GM23338 (cell line): ENCODE measurements at regions not wholly inside any gene's neighbourhood (a gene's known extent, or its start where the extent isn't known, plus 50 kb on each side); places are given as distances from the start of the nearest gene placed in this dataset.

Experiments
- ATAC-seq: fragments of 200-7000 bp; cut with Tn5 transposase; 3 replicates; pipeline ENCODE4 v1.9.1; 2020
- DNase-seq: peaks from one replicate; pipeline ENCODE4 v3.0.0-alpha.2; 2015; ENCODE audit warnings: low spot score
- H2AFZ ChIP-seq: fragments of 200-600 bp; sonication (generic); 2 replicates; pipeline ENCODE4 v1.8.0; 2016; ENCODE audit warnings: antibody characterized with exemption, mild to moderate bottlenecking, moderate library complexity
- H3F3A ChIP-seq: fragments of 200-600 bp; sonication (generic); replicated peaks from 2 replicates; pipeline ENCODE4 v1.8.0; 2017; ENCODE audit warnings: antibody characterized with exemption, mixed run types, low read depth
- H3K27ac ChIP-seq: fragments of 200-600 bp; sonication (generic); 2 replicates; pipeline ENCODE4 v1.6.1; 2016; ENCODE audit warnings: low read depth
- H3K27me3 ChIP-seq: fragments of 200-600 bp; sonication (generic); 2 replicates; pipeline ENCODE4 v1.8.0; 2016; ENCODE audit warnings: mild to moderate bottlenecking, mixed run types, moderate library complexity; ENCODE audit not compliant: insufficient read depth
- H3K36me3 ChIP-seq: fragments of 200-600 bp; sonication (generic); 2 replicates; pipeline ENCODE4 v1.8.0; 2016; ENCODE audit warnings: mild to moderate bottlenecking; ENCODE audit not compliant: insufficient read depth
- H3K4me1 ChIP-seq: fragments of 200-600 bp; sonication (generic); 2 replicates; pipeline ENCODE4 v1.8.0; 2016; ENCODE audit warnings: mild to moderate bottlenecking, moderate library complexity; ENCODE audit not compliant: insufficient read depth
- H3K4me2 ChIP-seq: fragments of 200-600 bp; sonication (generic); 2 replicates; pipeline ENCODE4 v1.7.1; 2017; ENCODE audit warnings: mixed run types
- H3K4me3 ChIP-seq: fragments of 200-600 bp; sonication (generic); 2 replicates; pipeline ENCODE4 v1.6.1; 2016; ENCODE audit warnings: mixed run types
- H3K79me2 ChIP-seq: fragments of 200-600 bp; sonication (generic); replicated peaks from 2 replicates; pipeline ENCODE4 v1.8.0; 2017; ENCODE audit warnings: mild to moderate bottlenecking; ENCODE audit not compliant: insufficient read depth
- H3K9me2 ChIP-seq: fragments of 200-600 bp; sonication (generic); 2 replicates; pipeline ENCODE4 v1.8.0; 2017; ENCODE audit not compliant: insufficient read depth
- H4K20me1 ChIP-seq: fragments of 200-600 bp; sonication (generic); replicated peaks from 2 replicates; pipeline ENCODE4 v1.8.0; 2017; ENCODE audit warnings: mild to moderate bottlenecking; ENCODE audit not compliant: insufficient read depth
- H3K27ac Mint-ChIP-seq: 2 replicates; pipeline ENCODE4 v1.8.0; 2020; ENCODE audit warnings: inconsistent platforms, mild to moderate bottlenecking, moderate library complexity, mixed read lengths
- H3K27me3 Mint-ChIP-seq: 3 replicates; pipeline ENCODE4 v1.8.0; 2022; ENCODE audit warnings: low read depth, mild to moderate bottlenecking, moderate library complexity, mixed read lengths, inconsistent platforms; ENCODE audit not compliant: insufficient read depth, poor library complexity
- H3K36me3 Mint-ChIP-seq: 3 replicates; pipeline ENCODE4 v1.8.0; 2021; ENCODE audit warnings: low read depth, mild to moderate bottlenecking, inconsistent platforms, moderate library complexity, mixed read lengths
- H3K4me1 Mint-ChIP-seq: 3 replicates; pipeline ENCODE4 v1.8.0; 2020; ENCODE audit warnings: mild to moderate bottlenecking, inconsistent platforms, mixed read lengths
- H3K4me3 Mint-ChIP-seq: 3 replicates; pipeline ENCODE4 v1.8.0; 2021; ENCODE audit warnings: moderate library complexity, mild to moderate bottlenecking, inconsistent platforms, mixed read lengths
- H3K9me3 Mint-ChIP-seq: 3 replicates; pipeline ENCODE4 v1.8.0; 2020; ENCODE audit warnings: moderate library complexity, mild to moderate bottlenecking, inconsistent platforms, mixed read lengths
- CTCF ChIP-seq, 2 experiments: fragments of 200-600 bp in 1 of 2; sonication (generic) in 1 of 2; conservative IDR thresholded peaks; 2 replicates each; pipeline versions ENCODE4 v1.5.1 to v1.6.1; 2016 to 2017; ENCODE audit warnings: antibody characterized with exemption in 2 of 2, low read depth in 2 of 2, mild to moderate bottlenecking in 2 of 2, moderate library complexity in 1 of 2
- EZH2 ChIP-seq: fragments of 200-600 bp; sonication (generic); IDR thresholded peaks from one replicate; pipeline ENCODE4 v1.8.0; 2017; ENCODE audit warnings: antibody characterized with exemption, mild to moderate bottlenecking, low read depth; ENCODE audit not compliant: unreplicated experiment
- EZH2phosphoT487 ChIP-seq: fragments of 200-600 bp; sonication (generic); IDR thresholded peaks from one replicate; pipeline ENCODE4 v1.8.1; 2018; ENCODE audit warnings: antibody characterized with exemption; ENCODE audit not compliant: unreplicated experiment
- NANOG ChIP-seq: IDR thresholded peaks from 2 replicates; pipeline ENCODE4 v1.6.1; 2016; ENCODE audit warnings: antibody characterized with exemption, borderline replicate concordance
- POLR2AphosphoS5 ChIP-seq: IDR thresholded peaks from 2 replicates; pipeline ENCODE4 v1.6.1; 2016; ENCODE audit warnings: antibody characterized with exemption, low read depth
- ZNF114 ChIP-seq: fragments of 250-450 bp; sonication (Bioruptor Pico); IDR thresholded peaks from 2 replicates; pipeline ENCODE4 v1.5.0; 2020; ENCODE audit warnings: mild to moderate bottlenecking, moderate library complexity
- ZNF331 ChIP-seq: fragments of 250-450 bp; sonication (Bioruptor Pico); IDR thresholded peaks from 2 replicates; pipeline ENCODE4 v1.5.0; 2020; ENCODE audit warnings: low read depth, mild to moderate bottlenecking, moderate library complexity

- H3K27ac Mint-ChIP-seq, result no peak overlapping the region
- DNase-seq, result peak; percentile 84
- H4K20me1 ChIP-seq, result no peaks in the 10 kb centered on the region
- no peak overlapping the region for H3K4me3 Mint-ChIP-seq
- H3K36me3 ChIP-seq, result no peaks in the 10 kb centered on the region
- no peaks in the 10 kb centered on the region for H3K9me2 ChIP-seq
- H3K36me3 Mint-ChIP-seq, result no peaks in the 10 kb centered on the region; the same call in 2 of the 3 replicates
- ATAC-seq, result peak; percentile 67
- no peak overlapping the region for H3K4me2 ChIP-seq
- TF ChIP-seq ZNF331 (CRISPR knock-in tag), result no peak
- peak; percentile 88 to 89 for TF ChIP-seq CTCF (conservative IDR thresholded peaks at IDR 0.05; ENCODE audit: low read depth in 2 of 2)
- no peak overlapping the region for H3K27ac ChIP-seq
- H2AFZ ChIP-seq, result no peak overlapping the region
- peaks cover 14% of the 10 kb centered on the region for H3K27me3 Mint-ChIP-seq
- H3K4me1 Mint-ChIP-seq, result peaks cover 9% of the 10 kb centered on the region; the same call in 2 of the 3 replicates
- no peaks in the 10 kb centered on the region for H3F3A ChIP-seq
- no peaks in the 10 kb centered on the region for H3K27me3 ChIP-seq
- no peaks in the 10 kb centered on the region for H3K9me3 Mint-ChIP-seq
- no peaks in the 10 kb centered on the region for H3K79me2 ChIP-seq
- no peaks in the 10 kb centered on the region; the same call in 1 of the 2 replicates for H3K4me1 ChIP-seq
- no peak overlapping the region for H3K4me3 ChIP-seq
Measured at GRCh38 chr1:17922833-17923232, 167.7 kb downstream of the ACTL8 start.

GRCh38 chr1:17923666-17924065 lies 168.5 kb downstream of the ACTL8 start:
- peaks cover 12% of the 10 kb centered on the region; the same call in 2 of the 3 replicates for H3K4me1 Mint-ChIP-seq
- Histone ChIP-seq H3K4me2 (no peak overlapping the region), H3K27me3 (no peaks in the 10 kb centered on the region), H3K79me2 (no peaks in the 10 kb centered on the region), H3K36me3 (no peaks in the 10 kb centered on the region), H3K4me1 (no peaks in the 10 kb centered on the region; the same call in 1 of the 2 replicates), H3K27ac (no peak overlapping the region), H3K4me3 (no peak overlapping the region), H3K9me2 (no peaks in the 10 kb centered on the region), H4K20me1 (no peaks in the 10 kb centered on the region), H3F3A (no peaks in the 10 kb centered on the region), H2AFZ (no peak overlapping the region)
- no peak for ATAC-seq
- TF ChIP-seq EZH2 (no peak), ZNF114 (CRISPR knock-in tag) (no peak), POLR2AphosphoS5 (no peak), ZNF331 (CRISPR knock-in tag) (no peak)
- H3K36me3 Mint-ChIP-seq, result no peaks in the 10 kb centered on the region; the same call in 2 of the 3 replicates
- no peak for DNase-seq
- H3K27ac Mint-ChIP-seq, result no peak overlapping the region
- no peaks in the 10 kb centered on the region for H3K9me3 Mint-ChIP-seq
- H3K27me3 Mint-ChIP-seq, result peaks cover 12% of the 10 kb centered on the region
- H3K4me3 Mint-ChIP-seq, result no peak overlapping the region

- Histone ChIP-seq H3K4me3 (no peak overlapping the region), H3K4me1 (no peaks in the 10 kb centered on the region; the same call in 1 of the 2 replicates), H3K79me2 (no peaks in the 10 kb centered on the region), H3K27me3 (no peaks in the 10 kb centered on the region), H2AFZ (no peak overlapping the region), H3K36me3 (no peaks in the 10 kb centered on the region), H3K9me2 (no peaks in the 10 kb centered on the region), H4K20me1 (no peaks in the 10 kb centered on the region), H3K4me2 (no peak overlapping the region), H3F3A (no peaks in the 10 kb centered on the region), H3K27ac (no peak overlapping the region)
- Mint-ChIP-seq H3K4me3 (no peak overlapping the region), H3K27me3 (peaks cover 9% of the 10 kb centered on the region), H3K36me3 (no peaks in the 10 kb centered on the region; the same call in 2 of the 3 replicates), H3K9me3 (no peaks in the 10 kb centered on the region), H3K4me1 (peaks cover 12% of the 10 kb centered on the region; the same call in 2 of the 3 replicates), H3K27ac (no peak overlapping the region)
- no peak for ATAC-seq
- TF ChIP-seq ZNF331 (CRISPR knock-in tag) (no peak), NANOG (no peak), POLR2AphosphoS5 (no peak), ZNF114 (CRISPR knock-in tag) (no peak), CTCF (conservative IDR thresholded peaks at IDR 0.05; ENCODE audit: low read depth in 2 of 2) (no peak), EZH2 (no peak), EZH2phosphoT487 (no peak)
- DNase-seq, result no peak
Measured at GRCh38 chr1:17924578-17924977, 169.4 kb downstream of the ACTL8 start.
